Endothelial cell (in vitro differentiated cells): ENCODE measurements at regions not wholly inside any gene's neighbourhood (a gene's known extent, or its start where the extent isn't known, plus 50 kb on each side); places are given as distances from the start of the nearest gene placed in this dataset.
A peak's percentile ranks its signal among the peaks of the same experiment; 100 is the strongest.

Source experiments
- DNase-seq: peaks from one replicate; pipeline ENCODE4 v3.0.0; 2021; ENCODE audit warnings: low spot score
- H3K27ac Mint-ChIP-seq: one replicate; pipeline ENCODE4 v1.8.0; 2021; ENCODE audit warnings: mixed read lengths, inconsistent platforms; ENCODE audit not compliant: unreplicated experiment
- H3K27me3 Mint-ChIP-seq: one replicate; pipeline ENCODE4 v1.8.0; 2021; ENCODE audit warnings: mild to moderate bottlenecking, moderate library complexity, mixed read lengths, inconsistent platforms; ENCODE audit not compliant: unreplicated experiment
- H3K36me3 Mint-ChIP-seq: one replicate; pipeline ENCODE4 v1.8.0; 2021; ENCODE audit warnings: mild to moderate bottlenecking, low read depth, mixed read lengths, inconsistent platforms; ENCODE audit not compliant: unreplicated experiment
- H3K4me1 Mint-ChIP-seq: one replicate; pipeline ENCODE4 v1.8.0; 2021; ENCODE audit warnings: mild to moderate bottlenecking, mixed read lengths, inconsistent platforms; ENCODE audit not compliant: unreplicated experiment
- H3K4me3 Mint-ChIP-seq: one replicate; pipeline ENCODE4 v1.8.0; 2021; ENCODE audit warnings: mild to moderate bottlenecking, mixed read lengths, inconsistent platforms; ENCODE audit not compliant: unreplicated experiment
- H3K9me3 Mint-ChIP-seq: one replicate; pipeline ENCODE4 v1.8.0; 2021; ENCODE audit warnings: mixed read lengths, inconsistent platforms; ENCODE audit not compliant: unreplicated experiment
- CTCF ChIP-seq: fragments of 200-600 bp; sonication (generic); IDR thresholded peaks from one replicate; pipeline ENCODE4 v1.5.0; 2021; ENCODE audit warnings: antibody characterized with exemption; ENCODE audit not compliant: unreplicated experiment

- H3K9me3 Mint-ChIP-seq: no peaks in the 10 kb centered on the region
- peaks cover 28% of the 10 kb centered on the region for H3K27me3 Mint-ChIP-seq
- no peak overlapping the region for H3K27ac Mint-ChIP-seq
- DNase-seq: peak; percentile 84
- H3K36me3 Mint-ChIP-seq: peaks cover 4% of the 10 kb centered on the region
- H3K4me1 Mint-ChIP-seq: peaks cover 4% of the 10 kb centered on the region
- no peak overlapping the region for H3K4me3 Mint-ChIP-seq
- peak; percentile 50 for TF ChIP-seq CTCF
These were observed 188.7 kb upstream of the LINGO1 start for GRCh38 chr15:77821188-77821958.

GRCh38 chr15:77819851-77820728 is 187.4 kb upstream of the LINGO1 start:
- H3K27ac Mint-ChIP-seq: no peak overlapping the region
- H3K36me3 Mint-ChIP-seq: peaks cover 4% of the 10 kb centered on the region
- no peaks in the 10 kb centered on the region for H3K9me3 Mint-ChIP-seq

DNA sequence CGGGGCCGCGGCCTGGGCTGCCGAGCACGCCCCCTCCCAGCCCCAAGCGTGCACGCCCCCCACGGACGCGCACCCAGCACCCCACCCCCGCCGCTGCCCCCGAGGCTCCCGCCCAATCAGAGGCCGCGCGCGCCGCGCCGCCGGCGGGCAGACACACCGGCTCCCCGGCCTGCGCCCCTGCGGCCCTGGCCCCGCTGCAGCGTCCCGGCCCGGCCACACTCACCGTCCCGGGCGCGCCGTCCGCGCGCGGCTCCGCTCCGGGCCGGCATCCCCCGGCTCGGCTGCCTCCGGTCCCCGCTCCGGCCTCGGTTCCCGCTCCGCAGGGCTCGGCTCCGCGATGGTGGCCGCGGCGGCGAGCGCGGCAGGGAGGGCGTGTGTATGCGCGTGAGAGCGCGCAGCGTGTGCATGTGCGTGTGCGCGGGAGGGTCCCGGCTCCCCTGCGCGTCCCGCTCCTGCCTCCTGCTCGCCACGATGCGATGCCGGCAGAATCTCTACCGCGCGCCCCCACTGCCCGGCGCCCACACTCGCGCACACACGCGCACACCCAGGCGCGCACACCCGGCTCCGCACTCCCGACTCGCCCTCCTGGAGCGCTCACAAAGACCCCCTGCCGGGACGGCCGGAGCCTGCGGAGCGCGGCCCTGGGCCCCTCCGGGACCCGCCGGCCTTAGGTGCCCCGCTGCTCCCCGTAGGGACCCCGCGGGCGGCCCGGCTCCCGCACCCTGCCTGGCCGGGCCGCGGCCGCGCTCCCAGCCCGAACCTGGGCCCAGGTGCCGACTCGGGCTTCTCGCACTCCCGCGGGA is 186.5 kb upstream of the LINGO1 start:
- H3K4me1 Mint-ChIP-seq: peaks cover 4% of the 10 kb centered on the region
- H3K36me3 Mint-ChIP-seq: peaks cover 4% of the 10 kb centered on the region
- no peak overlapping the region for H3K27ac Mint-ChIP-seq
- H3K27me3 Mint-ChIP-seq: peaks cover 26% of the 10 kb centered on the region
- H3K4me3 Mint-ChIP-seq: no peak overlapping the region
- DNase-seq: peak; percentile 30
- no peak for TF ChIP-seq CTCF
- H3K9me3 Mint-ChIP-seq: no peaks in the 10 kb centered on the region

More at GRCh38 chr15:77819851-77820728, 187.4 kb upstream of the LINGO1 start:
- peaks cover 28% of the 10 kb centered on the region for H3K27me3 Mint-ChIP-seq
- TF ChIP-seq CTCF: no peak
- H3K4me3 Mint-ChIP-seq: peak overlapping the region; percentile 84
- H3K4me1 Mint-ChIP-seq: peaks cover 4% of the 10 kb centered on the region
- peak; percentile 70 for DNase-seq

GRCh38 chr15:77818484-77819047 is 185.9 kb upstream of the LINGO1 start:
- Mint-ChIP-seq H3K4me1 (peaks cover 4% of the 10 kb centered on the region), H3K4me3 (no peak overlapping the region), H3K36me3 (peaks cover 4% of the 10 kb centered on the region), H3K27ac (no peak overlapping the region), H3K9me3 (no peaks in the 10 kb centered on the region), H3K27me3 (peaks cover 24% of the 10 kb centered on the region)
- no peak for DNase-seq
- TF ChIP-seq CTCF: no peak
